Prostate gland (tissue), 2 donors: ENCODE measurements at regions not wholly inside any gene's neighbourhood (a gene's known extent, or its start where the extent isn't known, plus 50 kb on each side); places are given as distances from the start of the nearest gene placed in this dataset.

Source experiments
- POLR2AphosphoS5 ChIP-seq: sonication (generic); formaldehyde crosslinking; IDR thresholded peaks from one replicate; pipeline ENCODE4 v1.6.1; 2017; ENCODE audit warnings: antibody characterized with exemption
- TF ChIP-seq, protein P1 (sequence below), 4 experiments: fragments of 200-600 bp in 2 of 4; fragments of 450-650 bp in 2 of 4; sonication (generic) in 2 of 4; IDR thresholded peaks; 1 replicate in 3 of 4; 2 replicates in 1 of 4; pipeline ENCODE4 v1.5.1; 2016 to 2019; ENCODE audit warnings: antibody characterized with exemption in 4 of 4, mild to moderate bottlenecking in 2 of 4, moderate library complexity in 2 of 4

DNA sequence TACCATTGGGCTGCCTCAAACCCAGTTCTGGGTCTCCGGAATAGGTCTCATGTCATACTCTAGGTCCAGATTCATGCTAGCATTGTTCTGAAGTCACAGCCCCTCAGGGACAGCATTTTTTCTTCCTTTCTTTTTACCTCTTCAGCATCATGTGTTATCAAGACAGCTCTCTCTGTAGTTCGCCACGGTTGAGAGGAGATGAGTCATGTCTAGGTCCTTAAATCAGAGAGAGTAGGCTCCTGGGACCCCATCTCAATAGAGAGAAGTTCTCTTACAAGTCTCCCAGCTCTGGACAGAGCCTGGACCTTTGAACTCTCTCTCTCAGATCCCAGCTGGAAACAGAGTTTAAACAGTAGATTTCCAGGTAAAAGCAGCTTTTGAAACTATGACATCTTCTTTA, 332.4 kb upstream of the CD180 start:
- TF ChIP-seq, protein P1, sequence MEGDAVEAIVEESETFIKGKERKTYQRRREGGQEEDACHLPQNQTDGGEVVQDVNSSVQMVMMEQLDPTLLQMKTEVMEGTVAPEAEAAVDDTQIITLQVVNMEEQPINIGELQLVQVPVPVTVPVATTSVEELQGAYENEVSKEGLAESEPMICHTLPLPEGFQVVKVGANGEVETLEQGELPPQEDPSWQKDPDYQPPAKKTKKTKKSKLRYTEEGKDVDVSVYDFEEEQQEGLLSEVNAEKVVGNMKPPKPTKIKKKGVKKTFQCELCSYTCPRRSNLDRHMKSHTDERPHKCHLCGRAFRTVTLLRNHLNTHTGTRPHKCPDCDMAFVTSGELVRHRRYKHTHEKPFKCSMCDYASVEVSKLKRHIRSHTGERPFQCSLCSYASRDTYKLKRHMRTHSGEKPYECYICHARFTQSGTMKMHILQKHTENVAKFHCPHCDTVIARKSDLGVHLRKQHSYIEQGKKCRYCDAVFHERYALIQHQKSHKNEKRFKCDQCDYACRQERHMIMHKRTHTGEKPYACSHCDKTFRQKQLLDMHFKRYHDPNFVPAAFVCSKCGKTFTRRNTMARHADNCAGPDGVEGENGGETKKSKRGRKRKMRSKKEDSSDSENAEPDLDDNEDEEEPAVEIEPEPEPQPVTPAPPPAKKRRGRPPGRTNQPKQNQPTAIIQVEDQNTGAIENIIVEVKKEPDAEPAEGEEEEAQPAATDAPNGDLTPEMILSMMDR (IDR thresholded peaks at IDR 0.05) = no peak
- no peak for TF ChIP-seq POLR2AphosphoS5
